ENCODE measurements at regions not wholly inside any gene's neighbourhood (a gene's known extent, or its start where the extent isn't known, plus 50 kb on each side); places are given as distances from the start of the nearest gene placed in this dataset.

DNA sequence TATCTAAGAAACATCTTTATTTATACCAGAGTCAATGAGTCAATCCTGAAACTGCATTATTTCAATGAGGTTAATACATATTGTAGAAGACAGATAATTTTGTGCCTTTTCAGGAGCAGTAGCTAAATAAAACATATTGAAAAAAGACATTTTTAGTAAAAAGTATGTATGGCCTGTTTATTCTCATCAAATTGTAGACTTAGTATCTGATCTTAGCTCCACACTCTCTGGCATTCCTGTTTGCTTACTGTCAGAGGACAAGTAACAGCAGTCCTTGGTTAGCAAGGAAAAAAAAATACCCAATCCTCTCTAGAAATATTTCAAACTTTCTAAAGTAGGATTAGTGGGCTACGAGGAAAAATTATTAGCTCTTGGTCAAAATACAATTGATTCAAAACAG, 50.5 kb upstream of the GUCY1A1 start:
- DNase-seq, result no peak

DNA sequence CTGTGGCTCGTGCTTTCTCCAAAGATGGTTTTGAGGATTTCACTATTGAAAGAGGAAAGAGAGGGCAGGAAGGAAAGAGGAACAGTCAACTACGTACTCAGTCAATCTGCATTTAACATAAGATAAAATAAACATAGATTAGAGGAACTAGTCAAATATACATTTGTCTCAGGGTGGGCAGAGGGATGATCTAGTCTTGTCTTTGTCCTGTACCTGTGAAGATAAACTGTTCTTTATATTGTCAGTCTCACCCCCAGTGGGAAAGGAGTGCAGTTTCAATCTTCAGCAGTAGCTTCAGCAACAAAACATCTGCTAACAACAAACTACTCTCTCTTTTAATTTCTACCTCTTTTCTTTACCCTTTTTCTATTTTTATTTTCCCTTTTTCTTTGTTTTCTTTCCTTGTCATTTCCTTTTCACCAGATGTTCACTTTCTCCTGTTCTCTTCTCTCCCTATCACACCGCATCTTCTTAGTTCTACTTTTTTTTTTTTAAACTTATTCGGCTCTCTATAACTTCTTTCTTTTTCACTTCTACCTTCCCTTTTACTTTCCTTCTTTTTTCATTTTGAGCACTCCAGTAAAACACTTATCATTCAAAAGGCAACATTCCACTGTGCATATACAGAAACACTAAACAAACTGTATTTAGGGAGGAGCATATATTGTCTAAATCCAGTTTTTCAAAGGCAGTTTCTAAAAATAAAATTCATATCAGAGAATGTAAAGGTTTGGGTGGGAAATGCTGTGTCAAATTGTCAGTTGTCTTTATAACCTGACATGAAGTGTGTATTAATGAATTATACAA, 51.4 kb upstream of the GUCY1A1 start:
- DNase-seq, result no peak

DNA sequence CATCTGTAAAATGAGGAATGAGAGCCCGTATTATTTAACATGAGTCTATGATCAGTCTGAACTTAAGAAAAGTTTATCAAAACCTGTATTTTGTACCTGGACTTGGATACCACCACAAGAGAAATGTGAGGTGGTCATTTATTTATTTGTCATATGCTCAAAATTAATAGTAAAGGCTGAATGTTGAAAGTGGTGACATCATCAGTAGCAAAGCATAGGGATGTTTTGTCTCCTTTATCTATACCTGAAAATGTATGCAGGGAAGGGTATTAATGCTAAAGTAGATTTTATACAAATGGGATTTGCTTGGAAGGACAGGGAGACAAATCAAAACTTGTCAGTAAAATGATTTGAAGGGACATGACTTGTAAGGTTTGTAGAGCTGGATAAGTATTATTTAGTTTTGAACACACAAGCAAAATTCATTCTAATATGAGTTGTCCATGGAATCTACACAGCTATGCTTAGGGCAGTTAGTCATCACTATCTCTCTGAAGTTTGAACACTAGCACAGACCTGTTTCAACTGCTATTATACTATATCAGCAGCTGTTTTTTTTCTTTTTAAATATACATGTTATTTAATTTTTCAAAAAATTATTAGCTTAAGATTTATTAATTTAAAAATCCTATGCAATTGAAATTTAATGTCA, 52.4 kb upstream of the GUCY1A1 start:
- DNase-seq, result no peak

DNA sequence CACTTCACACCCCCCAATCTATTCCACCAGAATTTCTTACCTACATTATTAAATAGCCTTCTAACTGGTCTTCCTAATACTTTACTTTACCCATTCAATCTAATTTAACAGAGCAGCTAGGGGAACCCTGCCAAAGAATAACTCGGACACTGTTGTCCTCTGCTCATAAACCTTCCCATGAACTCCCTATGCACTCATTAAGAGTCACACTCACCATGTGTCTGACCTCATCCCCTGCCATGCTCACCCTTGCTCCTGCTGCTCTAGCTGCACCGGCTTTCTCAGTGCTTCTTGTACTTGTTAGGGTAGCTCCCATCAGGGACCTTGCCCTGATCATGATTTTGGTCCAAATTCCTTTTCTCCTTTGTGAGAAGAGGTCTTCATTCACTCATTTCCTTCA, 54.6 kb upstream of the GUCY1A1 start:
- no peak for DNase-seq

DNA sequence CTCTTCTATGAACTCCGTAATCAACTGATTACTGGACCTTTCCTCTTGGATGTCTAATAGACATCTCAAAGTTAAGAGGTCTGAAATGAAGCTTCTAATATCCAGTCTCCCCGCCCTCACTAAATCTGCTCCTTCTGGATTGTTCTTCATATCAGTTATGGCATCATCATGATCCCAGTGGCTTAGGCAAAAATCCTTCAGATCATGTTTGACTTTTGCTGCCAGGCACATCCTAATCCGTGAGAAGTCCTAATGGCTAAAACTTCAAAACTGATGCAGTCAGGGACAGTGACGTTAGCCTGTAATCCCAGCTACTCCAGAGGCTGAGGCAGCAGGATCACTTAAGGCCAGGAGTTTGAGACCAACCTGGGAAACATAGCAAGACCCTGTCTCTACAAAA, 55.1 kb upstream of the GUCY1A1 start:
- no peak for DNase-seq

DNA sequence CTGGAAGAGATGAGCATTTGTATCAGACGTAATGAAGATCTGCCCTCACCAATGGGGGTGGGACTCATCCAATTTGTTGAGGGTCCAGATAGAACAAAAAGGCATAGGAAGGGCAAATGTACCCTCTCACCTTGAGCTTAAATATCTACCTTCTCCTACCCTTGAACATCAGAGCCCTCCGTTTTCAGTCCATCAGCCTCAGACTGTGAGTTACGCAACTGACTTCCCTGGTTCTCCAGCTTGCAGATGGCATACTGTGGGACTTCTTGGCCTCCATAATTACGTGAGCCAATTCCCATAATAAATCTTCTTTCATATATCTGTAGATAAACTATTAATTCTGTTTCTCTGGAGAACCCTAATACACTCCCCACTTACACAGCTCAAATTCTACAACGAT, 56.5 kb upstream of the GUCY1A1 start:
- no peak for DNase-seq

DNA sequence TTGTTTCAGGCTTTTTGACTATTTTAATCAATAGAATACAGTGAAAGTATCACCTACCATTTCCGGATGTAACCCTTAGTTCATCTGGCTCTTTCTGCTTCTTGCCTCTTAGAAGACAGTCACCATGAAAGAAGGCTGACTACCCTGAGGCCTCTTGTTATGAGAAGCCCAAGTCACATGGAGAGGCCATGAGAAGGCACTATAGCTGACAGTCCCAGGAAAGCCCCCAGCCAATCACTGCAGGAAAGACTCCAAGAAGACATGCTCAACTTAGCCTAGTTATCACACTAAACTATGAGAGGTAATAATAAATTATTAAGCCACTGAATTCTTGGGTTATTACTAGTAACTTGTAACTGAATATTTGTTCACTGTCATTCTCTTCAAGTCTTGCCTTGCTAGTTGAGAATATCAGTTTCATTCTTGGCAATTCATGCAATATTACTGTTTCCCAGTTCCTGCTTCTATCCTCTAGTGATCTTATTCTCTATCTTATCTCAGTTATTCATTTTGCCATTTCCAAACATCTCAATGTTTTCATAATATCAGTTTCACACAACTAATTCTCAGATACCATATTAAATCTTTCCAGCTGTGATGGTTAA, 57.1 kb upstream of the GUCY1A1 start:
- no peak for DNase-seq

DNA sequence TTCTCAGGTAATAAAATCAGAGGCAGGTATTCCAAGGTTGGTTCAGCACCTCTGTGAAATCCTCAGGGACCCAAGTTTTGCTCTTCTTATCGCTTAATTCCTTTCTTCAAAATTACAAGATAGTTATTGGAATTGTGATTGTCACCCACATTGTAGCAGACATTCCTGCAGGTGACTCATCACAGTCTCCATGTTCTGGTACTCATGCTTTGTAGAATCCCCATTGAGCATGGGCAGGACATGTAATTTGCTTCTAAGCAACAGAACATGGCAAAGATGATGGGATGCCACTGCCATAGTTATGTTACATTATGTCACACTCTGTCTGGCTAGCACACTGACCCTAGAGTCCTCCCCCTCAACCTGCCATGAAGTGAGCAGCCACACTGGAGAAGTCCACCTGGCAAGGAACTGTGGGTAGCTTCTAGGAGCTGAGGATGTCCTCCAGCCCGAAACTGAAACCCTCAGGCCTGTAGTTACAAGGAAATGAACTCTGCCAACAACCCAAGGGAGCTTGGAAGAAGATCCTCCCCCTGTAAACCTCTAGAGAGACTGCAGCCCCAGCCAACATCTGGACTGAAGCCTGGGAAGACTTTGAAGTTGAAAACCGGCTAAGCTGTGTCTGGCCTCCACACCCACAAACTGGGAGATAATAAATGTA, 58.3 kb upstream of the GUCY1A1 start:
- DNase-seq, result peak in 1 of 2 experiments; percentile 30

DNA sequence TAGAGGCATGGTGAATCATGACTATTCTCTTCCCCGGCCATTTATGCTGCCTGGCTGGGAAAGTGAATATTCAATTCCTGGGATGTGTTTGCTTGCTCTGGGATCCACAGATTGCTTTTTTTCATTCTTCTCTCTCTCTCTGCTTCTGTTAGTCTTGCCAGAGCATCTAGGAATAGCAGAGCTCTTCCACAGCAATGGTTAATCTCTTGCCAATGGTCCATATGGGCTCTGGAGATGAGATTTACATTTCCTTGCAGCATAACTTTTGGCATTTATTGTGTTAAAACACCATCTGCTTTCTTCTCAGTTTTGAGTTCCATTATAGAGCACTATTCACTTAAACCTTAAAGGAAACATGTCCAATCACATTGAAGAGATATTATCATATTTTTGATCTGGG, 59.2 kb upstream of the GUCY1A1 start:
- DNase-seq, result peak; percentile 40 to 86

DNA sequence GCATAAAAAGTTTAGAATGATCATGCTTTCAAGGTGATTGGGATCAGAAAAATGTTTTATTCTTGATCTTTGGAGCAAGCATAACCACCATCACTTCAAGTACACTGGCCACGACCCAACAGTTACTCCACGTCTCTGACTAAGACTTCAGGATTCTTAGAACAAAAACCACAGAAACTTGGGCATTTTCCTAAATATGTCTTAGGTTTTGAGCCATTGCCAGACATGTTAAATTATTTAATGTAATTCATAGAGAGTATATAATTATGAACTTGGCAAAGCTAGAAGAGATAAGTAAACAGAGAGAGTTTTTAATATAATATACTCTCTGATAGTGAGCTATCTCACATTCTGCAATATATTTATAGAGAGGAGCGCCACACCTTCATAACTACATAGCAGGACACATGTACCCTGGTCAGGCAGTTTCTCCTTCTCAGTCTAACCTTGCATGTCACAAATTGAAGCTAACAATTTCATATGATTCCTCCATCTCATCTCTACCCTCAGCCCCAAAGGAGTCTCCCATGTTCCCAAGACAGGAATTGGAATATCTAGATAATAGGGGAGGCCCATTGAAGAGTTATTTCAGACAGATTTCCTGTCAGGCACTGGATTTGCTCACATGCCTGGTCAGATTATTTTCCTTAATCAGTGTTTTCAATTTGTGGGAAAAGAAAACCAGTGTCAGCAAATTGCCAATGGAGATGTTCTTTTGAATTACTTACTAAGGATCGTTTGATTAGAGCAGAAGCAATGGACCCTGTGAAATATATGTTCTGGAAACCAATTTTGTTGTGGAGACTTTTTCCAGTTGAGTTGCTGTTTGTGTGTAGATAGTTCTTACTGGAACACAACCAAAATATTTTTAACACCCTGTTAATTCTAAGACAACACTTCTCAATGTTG, 61.7 kb upstream of the GUCY1A1 start:
- DNase-seq, result peak in 1 of 2 experiments; percentile 33

DNA sequence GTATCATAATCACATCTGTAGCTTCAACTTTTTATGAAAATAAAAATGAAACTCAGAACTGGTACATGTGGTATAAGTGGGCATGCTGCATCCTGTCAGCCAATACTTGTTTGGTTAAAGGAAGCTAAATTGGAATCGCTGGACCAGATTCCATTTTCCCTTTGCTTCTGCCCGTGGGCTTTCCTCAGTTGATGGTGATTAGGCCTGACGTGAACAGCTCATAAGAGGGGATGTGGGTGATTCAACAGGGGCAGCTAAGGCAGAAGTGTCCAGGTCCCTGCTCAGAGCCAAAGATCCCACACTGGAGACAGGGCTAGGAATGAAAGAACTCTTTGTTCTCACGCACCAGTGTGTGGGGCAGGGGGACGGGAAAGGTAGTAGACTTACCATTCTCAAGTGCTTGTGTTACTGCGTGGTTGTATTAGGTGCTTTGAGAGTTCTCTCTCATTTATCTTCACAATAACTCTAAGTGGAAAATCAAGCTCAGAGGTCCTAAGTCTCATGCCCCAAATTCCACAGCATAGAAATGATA, 63.2 kb upstream of the GUCY1A1 start:
- DNase-seq, result no peak

DNA sequence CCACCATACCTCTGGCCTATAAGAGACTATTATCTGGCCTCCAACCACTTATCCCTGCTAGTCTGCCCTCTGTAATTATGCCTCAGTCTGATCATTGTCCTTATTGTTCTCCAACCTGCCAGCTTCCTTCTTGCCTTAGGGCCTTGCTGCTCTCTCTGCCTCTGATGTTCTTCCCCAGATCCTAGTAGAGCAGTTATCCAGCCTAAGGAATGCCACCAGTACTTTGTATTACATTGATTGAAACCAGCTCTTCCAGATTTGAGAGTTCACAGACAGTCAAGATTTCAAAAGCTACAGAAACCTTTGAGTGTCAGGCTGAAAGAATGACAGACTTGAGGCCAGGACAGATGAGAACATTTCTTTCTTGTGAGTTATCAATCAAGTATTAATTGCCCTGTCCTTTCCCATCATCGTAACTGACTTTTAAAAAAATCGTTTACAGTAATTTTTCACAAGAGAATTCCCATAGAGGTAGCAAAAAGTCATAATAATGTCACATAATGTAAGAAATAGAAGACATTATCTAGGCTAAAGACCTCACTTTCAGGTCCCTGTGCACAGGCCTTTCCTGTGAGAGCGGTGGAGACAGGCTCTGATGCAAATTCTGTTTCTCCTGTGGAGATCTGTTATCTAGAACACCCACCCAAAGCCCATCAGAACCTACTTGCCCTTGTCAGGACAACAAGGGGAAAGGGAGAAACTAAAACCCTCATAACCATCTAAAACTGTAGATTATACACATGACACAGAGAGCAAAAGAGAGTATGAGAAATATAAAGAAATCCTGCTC, 64.1 kb upstream of the GUCY1A1 start:
- no peak for DNase-seq

DNA sequence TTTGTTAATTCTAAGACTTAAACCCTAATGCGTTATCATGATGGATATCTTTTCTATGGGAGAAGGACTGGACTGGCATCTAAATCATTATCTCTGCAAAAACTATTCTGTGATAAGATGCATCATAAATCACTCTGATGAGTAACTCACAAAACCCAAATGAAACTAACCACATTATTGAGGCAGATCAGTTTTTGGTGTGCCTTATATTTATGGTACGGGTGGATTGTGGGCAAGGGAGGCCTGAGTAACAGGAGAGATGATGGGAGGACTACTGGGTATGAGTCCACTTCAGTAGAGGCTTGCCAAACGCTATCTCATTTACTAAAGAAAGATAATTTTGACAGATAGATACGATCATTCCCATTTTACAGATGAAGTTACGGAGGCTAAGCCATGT, 66.4 kb upstream of the GUCY1A1 start:
- no peak for DNase-seq

DNA sequence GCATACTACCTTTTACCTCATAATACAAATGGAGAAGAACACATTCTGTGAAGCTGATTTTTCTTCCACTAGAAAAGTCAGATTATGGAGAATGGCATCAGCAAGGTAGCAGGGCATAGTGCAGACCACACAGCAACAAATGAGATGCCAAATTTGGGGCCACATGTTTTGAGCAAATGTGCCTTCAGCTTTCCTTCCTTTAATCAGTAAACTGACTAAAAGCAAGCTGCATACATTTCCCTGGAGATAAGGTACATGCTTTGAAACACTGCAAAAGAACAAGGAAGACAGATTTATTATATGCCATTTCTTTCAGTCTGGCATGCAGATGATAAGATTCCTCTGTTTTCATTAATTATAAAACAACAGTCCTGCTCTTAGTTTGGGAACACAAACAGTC, 67.1 kb upstream of the GUCY1A1 start:
- DNase-seq, result no peak

DNA sequence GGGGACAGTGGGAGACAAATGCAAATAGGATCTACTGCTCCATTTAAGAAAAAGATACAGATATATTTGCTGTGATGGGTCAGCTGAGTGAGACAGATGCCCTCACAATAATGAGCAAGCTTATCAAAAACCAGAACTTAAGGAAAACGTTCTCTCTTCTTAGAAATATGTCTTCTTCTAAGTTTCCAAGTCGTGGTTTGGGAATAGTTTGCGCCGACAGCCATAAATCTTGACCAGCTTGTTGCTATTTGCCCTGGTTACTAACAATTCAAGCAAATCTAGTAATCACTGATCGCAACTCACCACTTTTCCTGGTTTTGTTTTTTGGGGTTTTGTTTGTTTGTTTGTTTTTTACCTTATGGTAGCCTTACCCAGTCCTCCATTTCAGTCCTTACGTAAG, 67.6 kb upstream of the GUCY1A1 start:
- DNase-seq, result no peak

DNA sequence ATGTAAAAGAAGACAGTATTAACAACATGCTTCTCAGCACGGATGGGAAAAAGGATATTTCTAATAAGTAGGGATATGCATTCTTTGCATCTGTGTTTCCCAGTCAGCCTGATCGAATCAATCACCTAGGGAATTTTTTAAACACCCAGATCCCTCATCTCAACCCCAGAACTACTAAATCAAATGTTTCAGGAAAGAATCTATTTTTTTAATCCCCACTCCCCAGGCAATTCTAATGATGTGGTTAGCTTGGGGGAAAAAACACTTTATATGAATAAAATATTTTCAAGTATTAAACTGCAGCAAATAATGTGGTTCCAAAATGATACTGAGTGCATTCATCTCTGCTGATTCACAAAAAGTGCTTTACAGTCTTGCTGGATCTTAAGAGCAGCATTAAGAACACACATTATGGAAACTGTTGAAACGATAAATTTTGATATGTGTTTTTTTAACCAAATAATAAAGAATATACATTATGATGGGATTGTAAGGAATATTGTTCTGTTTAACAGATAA, 68.7 kb upstream of the GUCY1A1 start:
- DNase-seq, result no peak

DNA sequence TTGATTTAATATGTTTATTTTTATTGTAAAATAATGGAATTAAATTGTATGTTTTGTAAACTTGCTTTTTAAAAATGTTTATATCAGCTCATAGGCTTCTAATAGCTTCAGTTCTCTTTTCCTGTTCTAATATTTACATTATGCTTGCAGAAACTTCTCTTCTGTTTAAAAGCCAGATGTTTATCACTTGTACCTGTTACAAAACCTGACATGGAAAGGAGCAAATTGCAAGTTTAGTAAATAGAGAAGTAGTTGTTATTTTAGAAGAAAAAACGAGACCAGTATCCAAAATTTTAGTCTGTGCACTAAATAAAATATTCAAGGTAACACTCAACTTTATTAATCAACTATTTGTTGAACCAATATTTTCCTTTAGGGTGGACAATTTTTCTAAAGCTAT, 69.4 kb upstream of the GUCY1A1 start:
- DNase-seq, result no peak

DNA sequence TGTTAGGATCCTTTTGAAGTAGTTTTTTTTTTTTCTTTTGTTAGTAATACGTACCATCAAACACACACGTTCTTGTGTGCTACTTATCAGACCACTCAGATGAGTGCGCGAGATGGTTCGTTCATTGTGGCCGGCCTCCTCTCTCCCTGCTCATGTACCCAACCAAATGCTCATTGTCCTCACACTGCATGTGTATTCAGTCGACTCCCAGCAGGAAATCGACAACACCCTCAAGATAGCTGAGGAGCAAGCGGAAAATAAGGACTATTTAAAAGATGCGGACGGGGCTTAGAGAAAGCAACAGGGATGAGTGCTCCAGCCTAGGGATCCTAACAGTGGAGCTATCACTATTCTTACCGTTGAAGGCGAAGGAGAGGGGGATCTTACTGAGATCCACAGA, 72.9 kb upstream of the GUCY1A1 start:
- DNase-seq, result no peak

DNA sequence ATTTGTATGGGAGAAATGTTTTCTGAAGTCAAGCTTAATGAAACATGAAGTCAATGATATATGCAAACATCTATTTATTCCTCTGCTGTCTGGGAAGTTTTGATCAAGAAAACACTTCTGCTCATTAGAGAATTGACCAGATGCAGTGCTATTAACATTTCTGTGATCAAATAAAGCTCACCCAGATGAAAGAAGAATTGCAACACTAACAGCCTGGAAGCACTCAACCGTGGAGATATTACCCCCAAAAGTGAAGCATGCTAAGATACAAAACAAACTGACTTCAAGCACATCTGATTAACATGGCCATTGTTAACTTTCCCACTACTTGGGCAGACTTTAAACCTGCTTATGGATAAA, 73.7 kb upstream of the GUCY1A1 start:
- DNase-seq, result peak in 1 of 2 experiments; percentile 30

DNA sequence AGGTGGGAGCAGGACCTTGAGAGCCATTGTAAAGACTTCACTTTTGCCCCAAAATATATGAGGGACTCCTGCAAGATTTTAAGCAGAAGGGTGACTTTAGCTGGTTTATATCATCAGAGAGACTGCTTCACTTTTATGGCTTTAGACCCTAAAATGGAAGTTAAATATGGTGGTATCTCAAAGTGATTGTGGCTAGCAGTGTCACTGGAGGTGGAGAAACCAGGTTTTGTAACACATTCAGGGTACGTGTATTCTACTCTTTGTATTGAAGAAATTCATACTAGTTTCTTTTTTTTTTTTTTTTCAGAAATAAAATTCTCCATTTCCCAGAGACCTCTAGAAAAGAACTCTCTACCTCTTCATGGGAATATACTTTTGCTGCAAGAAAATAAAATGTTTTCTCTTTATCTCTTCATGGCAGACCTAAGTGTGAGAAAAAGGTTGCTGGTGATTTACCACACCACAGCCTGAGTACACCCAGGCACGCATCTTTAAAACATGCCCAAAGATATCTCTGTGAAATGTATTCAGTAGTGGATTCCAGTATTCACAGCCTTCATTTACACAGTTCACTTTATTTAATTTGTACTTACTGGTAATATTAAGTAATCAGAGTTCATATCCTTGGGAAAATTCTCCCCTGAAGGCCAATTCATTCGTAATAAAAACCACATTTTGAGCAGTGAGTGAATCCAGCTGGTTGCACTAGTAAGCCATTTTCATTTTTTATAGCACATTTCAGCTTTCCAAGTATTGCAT, 74.3 kb upstream of the GUCY1A1 start:
- no peak for DNase-seq

DNA sequence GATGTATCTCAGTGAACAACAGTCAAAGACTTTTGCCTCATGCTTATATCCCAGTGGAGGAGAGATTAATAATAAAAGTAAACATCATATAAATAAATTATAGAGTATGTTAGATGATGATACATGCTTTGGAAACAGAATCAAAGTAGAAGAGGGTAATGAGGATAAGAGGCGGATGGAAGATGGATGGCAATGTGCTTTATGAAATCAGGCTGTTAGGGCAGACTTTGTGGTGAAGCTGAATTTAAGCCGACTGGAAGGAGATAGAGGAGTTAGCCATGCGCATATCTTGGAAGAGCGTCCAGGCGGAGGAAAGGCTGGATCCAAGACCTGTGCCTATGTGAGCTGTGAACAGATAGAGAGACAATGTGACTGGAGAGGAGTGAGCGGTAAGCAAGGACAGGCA, 74.9 kb upstream of the GUCY1A1 start:
- peak in 1 of 2 experiments; percentile 15 for DNase-seq
